IPS-20b (cell line): ENCODE measurements at regions not wholly inside any gene's neighbourhood (a gene's known extent, or its start where the extent isn't known, plus 50 kb on each side); places are given as distances from the start of the nearest gene placed in this dataset.
"Not testable (repeated sequence)": the region's sequence is repeated elsewhere in the genome, so short reads cannot be mapped to it uniquely, and the experiment has no call there.

Source experiments
- H3K27ac ChIP-seq: one replicate; pipeline ENCODE4 v1.5.1; 2013; ENCODE audit warnings: low read length
- H3K27me3 ChIP-seq: 2 replicates; pipeline ENCODE4 v1.6.1; 2013; ENCODE audit warnings: mild to moderate bottlenecking, low read length, inconsistent platforms; ENCODE audit not compliant: insufficient read depth
- H3K36me3 ChIP-seq: 2 replicates; pipeline ENCODE4 v1.6.1; 2013; ENCODE audit warnings: low read depth, mild to moderate bottlenecking, inconsistent platforms, low read length, moderate library complexity; ENCODE audit not compliant: insufficient read depth
- H3K4me1 ChIP-seq: 2 replicates; pipeline ENCODE4 v1.6.1; 2013; ENCODE audit warnings: mild to moderate bottlenecking, control low read depth, inconsistent platforms, low read length, moderate library complexity; ENCODE audit not compliant: insufficient read depth
- H3K4me3 ChIP-seq: 2 replicates; pipeline ENCODE4 v1.5.1; 2013; ENCODE audit warnings: mild to moderate bottlenecking, low read length, inconsistent platforms
- H3K9ac ChIP-seq: 2 replicates; pipeline ENCODE4 v1.6.1; 2013; ENCODE audit warnings: low read depth, mild to moderate bottlenecking, inconsistent platforms, low read length, moderate library complexity
- H3K9me3 ChIP-seq: 2 replicates; pipeline ENCODE4 v1.6.1; 2013; ENCODE audit warnings: mild to moderate bottlenecking, low read depth, low read length, inconsistent platforms; ENCODE audit not compliant: insufficient read depth

- Histone ChIP-seq H3K36me3 (no peaks in the 10 kb centered on the region), H3K27ac (no peak overlapping the region), H3K4me1 (peaks cover 16% of the 10 kb centered on the region), H3K4me3 (no peak overlapping the region), H3K9ac (no peak overlapping the region), H3K9me3 (peaks cover 10% of the 10 kb centered on the region; the same call in 1 of the 2 replicates), H3K27me3 (no peaks in the 10 kb centered on the region)
These were observed 1365.5 kb upstream of the CDH9 start for GRCh38 chr5:28403846-28404245.

DNA sequence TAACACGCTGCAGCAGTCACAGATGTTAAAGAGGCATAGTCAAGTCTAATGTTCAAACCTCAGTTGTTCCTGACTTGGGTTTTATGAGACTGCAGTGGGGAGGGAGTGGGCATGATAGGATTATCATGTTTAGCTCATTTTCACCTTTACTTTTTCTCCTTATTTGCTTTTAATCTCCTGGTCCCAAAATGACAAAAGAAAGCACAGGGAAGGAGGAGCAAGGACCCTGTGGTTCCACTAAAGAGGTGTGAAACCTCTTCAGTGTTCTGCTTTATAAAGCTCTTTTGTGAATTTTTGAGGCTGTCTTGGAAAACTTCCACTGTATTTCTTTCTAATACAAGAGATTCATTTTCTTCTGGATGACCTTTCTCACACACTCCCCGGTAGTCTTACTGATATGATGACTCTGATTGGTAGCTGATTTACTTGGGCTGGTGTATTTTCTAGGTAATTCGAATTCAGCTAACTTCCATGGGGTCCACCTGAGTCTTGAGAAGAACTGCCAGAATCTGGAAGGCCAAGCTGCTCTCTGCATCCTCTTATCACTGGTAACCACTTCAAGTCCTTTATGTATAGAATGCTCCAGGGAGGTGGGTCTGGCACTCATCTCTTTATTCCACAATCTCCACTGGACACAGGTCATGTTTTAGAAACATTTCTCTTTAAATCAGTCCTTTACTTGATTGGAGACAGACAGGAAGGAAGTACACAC lies 1364.4 kb upstream of the CDH9 start:
- Histone ChIP-seq H3K9ac (no peak overlapping the region), H3K4me3 (no peak overlapping the region), H3K4me1 (peaks cover 24% of the 10 kb centered on the region), H3K27me3 (no peaks in the 10 kb centered on the region), H3K36me3 (no peaks in the 10 kb centered on the region), H3K9me3 (peaks cover under 1% of the 10 kb centered on the region; the same call in 1 of the 2 replicates), H3K27ac (no peak overlapping the region)

GRCh38 chr5:28400076-28400475 lies 1361.7 kb upstream of the CDH9 start:
- Histone ChIP-seq H3K4me3 (no peak overlapping the region), H3K9me3 (no peaks in the 10 kb centered on the region), H3K36me3 (no peaks in the 10 kb centered on the region), H3K4me1 (peaks cover 21% of the 10 kb centered on the region), H3K27ac (no peak overlapping the region), H3K27me3 (no peaks in the 10 kb centered on the region), H3K9ac (no peak overlapping the region)

DNA sequence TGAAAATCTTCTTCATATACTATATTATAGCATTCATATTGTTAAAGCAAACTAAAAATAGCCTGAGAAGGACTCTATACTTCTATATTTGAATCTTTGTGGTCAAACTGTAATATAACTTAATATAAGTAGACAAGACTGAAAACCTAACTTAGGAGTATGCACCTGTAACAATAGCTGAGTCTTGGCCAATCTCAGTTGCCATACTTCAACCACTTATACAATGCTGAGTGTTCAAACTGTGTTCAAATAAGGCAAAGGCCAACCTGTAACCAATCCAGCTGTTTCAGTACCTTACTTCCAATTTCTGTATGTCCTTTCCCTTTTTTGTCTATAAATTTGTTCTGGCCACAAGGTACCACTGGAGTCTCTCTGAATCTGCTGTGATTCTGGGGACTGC lies 1360.8 kb upstream of the CDH9 start:
- no peak overlapping the region for H3K9ac ChIP-seq
- H3K4me3 ChIP-seq = no peak overlapping the region
- H3K4me1 ChIP-seq = peaks cover 21% of the 10 kb centered on the region
- no peaks in the 10 kb centered on the region for H3K27me3 ChIP-seq
- H3K27ac ChIP-seq = no peak overlapping the region
- no peaks in the 10 kb centered on the region for H3K36me3 ChIP-seq
- no peaks in the 10 kb centered on the region for H3K9me3 ChIP-seq

GRCh38 chr5:28398185-28398584 lies 1359.8 kb upstream of the CDH9 start:
- no peak overlapping the region for H3K4me3 ChIP-seq
- H3K9ac ChIP-seq = no peak overlapping the region
- H3K27me3 ChIP-seq = no peaks in the 10 kb centered on the region
- no peaks in the 10 kb centered on the region for H3K36me3 ChIP-seq
- no peak overlapping the region for H3K27ac ChIP-seq
- H3K4me1 ChIP-seq = peaks cover 15% of the 10 kb centered on the region
- H3K9me3 ChIP-seq = no peaks in the 10 kb centered on the region

DNA sequence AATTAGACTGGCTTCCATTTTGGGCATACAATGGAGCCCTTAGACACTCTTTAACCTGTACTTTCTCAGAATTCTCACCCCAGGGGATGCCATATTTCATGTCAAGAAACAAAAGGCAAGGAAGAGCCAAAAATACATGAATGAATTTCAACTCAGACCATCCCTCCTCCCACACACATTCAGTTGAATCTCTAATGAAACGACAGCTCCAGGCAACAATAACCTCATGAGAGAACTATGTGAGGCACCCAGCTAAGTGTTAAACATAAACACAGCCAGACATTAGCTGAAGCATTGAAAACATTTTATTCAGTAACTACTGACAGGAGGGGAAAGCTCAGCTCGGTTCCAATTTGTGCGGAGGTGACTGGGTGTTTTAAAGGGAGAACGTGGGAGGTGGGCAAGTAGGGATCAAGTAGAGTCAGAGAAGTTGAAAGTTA lies 1359.1 kb upstream of the CDH9 start:
- Histone ChIP-seq H3K27ac (no peak overlapping the region), H3K36me3 (no peaks in the 10 kb centered on the region), H3K4me1 (peaks cover 15% of the 10 kb centered on the region), H3K9me3 (no peaks in the 10 kb centered on the region; the same call in 1 of the 2 replicates), H3K4me3 (no peak overlapping the region), H3K9ac (no peak overlapping the region), H3K27me3 (no peaks in the 10 kb centered on the region)

DNA sequence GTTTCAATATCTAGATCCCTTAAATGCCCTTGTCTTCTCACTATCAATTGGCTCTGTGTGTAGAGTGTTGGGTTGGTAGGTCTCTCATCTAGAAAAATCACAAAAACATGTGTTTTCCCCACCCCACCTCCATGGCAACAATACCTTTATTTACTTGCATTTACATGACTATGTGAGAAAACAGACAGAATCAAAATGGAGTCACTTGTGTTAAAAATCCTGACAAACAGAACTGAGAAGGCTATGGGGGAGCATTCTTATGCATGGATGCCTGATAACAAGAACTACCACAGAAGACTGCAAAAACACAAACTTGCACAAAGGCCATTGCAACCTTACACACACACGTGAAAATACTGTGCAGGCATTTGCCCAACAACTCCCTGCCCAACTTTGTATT lies 1352.9 kb upstream of the CDH9 start:
- H3K4me1 ChIP-seq = peaks cover 18% of the 10 kb centered on the region
- H3K27ac ChIP-seq = no peak overlapping the region
- H3K27me3 ChIP-seq = no peaks in the 10 kb centered on the region
- peak overlapping the region; percentile 34; the same call in 1 of the 2 replicates for H3K9ac ChIP-seq
- no peaks in the 10 kb centered on the region; the same call in 1 of the 2 replicates for H3K9me3 ChIP-seq
- no peak overlapping the region for H3K4me3 ChIP-seq
- no peaks in the 10 kb centered on the region for H3K36me3 ChIP-seq

- Histone ChIP-seq H3K9me3 (no peaks in the 10 kb centered on the region; the same call in 1 of the 2 replicates), H3K9ac (0 out of 2 replicates have a peak overlapping the region, but pooled peaks have one; percentile 24), H3K4me3 (no peak overlapping the region), H3K4me1 (peaks cover 18% of the 10 kb centered on the region), H3K27me3 (no peaks in the 10 kb centered on the region), H3K27ac (no peak overlapping the region), H3K36me3 (no peaks in the 10 kb centered on the region)
These were observed 1352.0 kb upstream of the CDH9 start for GRCh38 chr5:28390341-28390740.

GRCh38 chr5:28389727-28390126 lies 1351.3 kb upstream of the CDH9 start:
- peaks cover 18% of the 10 kb centered on the region for H3K4me1 ChIP-seq
- not testable (repeated sequence) for H3K9me3 ChIP-seq

GRCh38 chr5:28388428-28388827 lies 1350.0 kb upstream of the CDH9 start:
- Histone ChIP-seq H3K27ac (no peak overlapping the region), H3K27me3 (no peaks in the 10 kb centered on the region), H3K9ac (no peak overlapping the region), H3K4me3 (no peak overlapping the region), H3K36me3 (no peaks in the 10 kb centered on the region), H3K4me1 (peaks cover 18% of the 10 kb centered on the region), H3K9me3 (no peaks in the 10 kb centered on the region; the same call in 1 of the 2 replicates)

More at GRCh38 chr5:28389727-28390126, 1351.3 kb upstream of the CDH9 start:
- H3K9ac ChIP-seq, H3K36me3 ChIP-seq, H3K27ac ChIP-seq, H3K27me3 ChIP-seq, H3K4me3 ChIP-seq: not testable (repeated sequence)

GRCh38 chr5:28386712-28387111 lies 1348.3 kb upstream of the CDH9 start:
- Histone ChIP-seq H3K36me3 (no peaks in the 10 kb centered on the region), H3K27ac (no peak overlapping the region), H3K4me1 (peaks cover 15% of the 10 kb centered on the region), H3K4me3 (no peak overlapping the region), H3K27me3 (no peaks in the 10 kb centered on the region), H3K9ac (no peak overlapping the region), H3K9me3 (no peaks in the 10 kb centered on the region)

- H3K36me3 ChIP-seq = no peaks in the 10 kb centered on the region
- no peaks in the 10 kb centered on the region; the same call in 1 of the 2 replicates for H3K9me3 ChIP-seq
- H3K4me1 ChIP-seq = no peaks in the 10 kb centered on the region
- no peaks in the 10 kb centered on the region for H3K27me3 ChIP-seq
- no peak overlapping the region for H3K9ac ChIP-seq
- no peak overlapping the region for H3K4me3 ChIP-seq
- no peak overlapping the region for H3K27ac ChIP-seq
These were observed 1341.8 kb upstream of the CDH9 start for GRCh38 chr5:28380167-28380566.
